HUES48 (cell line): ENCODE measurements at regions not wholly inside any gene's neighbourhood (a gene's known extent, or its start where the extent isn't known, plus 50 kb on each side); places are given as distances from the start of the nearest gene placed in this dataset.

ENCODE experiments used
- H3K27ac ChIP-seq: one replicate; pipeline ENCODE4 v1.7.0; 2013; ENCODE audit warnings: low read depth, low read length, inconsistent platforms
- H3K27me3 ChIP-seq: 2 replicates; pipeline ENCODE4 v1.6.1; 2013; ENCODE audit warnings: mild to moderate bottlenecking, low read length; ENCODE audit not compliant: control insufficient read depth, insufficient read depth
- H3K36me3 ChIP-seq: 2 replicates; pipeline ENCODE4 v1.6.1; 2013; ENCODE audit warnings: low read length; ENCODE audit not compliant: control insufficient read depth, insufficient read depth
- H3K4me1 ChIP-seq: 2 replicates; pipeline ENCODE4 v1.6.1; 2013; ENCODE audit warnings: mild to moderate bottlenecking, low read length; ENCODE audit not compliant: control insufficient read depth, insufficient read depth
- H3K4me3 ChIP-seq: 2 replicates; pipeline ENCODE4 v1.5.1; 2013; ENCODE audit warnings: mild to moderate bottlenecking, low read depth, low read length
- H3K9ac ChIP-seq: 2 replicates; pipeline ENCODE4 v1.6.1; 2013; ENCODE audit warnings: mild to moderate bottlenecking, low read depth, low read length, moderate library complexity
- H3K9me3 ChIP-seq: 2 replicates; pipeline ENCODE4 v1.6.1; 2013; ENCODE audit warnings: low read length; ENCODE audit not compliant: control insufficient read depth, insufficient read depth

DNA sequence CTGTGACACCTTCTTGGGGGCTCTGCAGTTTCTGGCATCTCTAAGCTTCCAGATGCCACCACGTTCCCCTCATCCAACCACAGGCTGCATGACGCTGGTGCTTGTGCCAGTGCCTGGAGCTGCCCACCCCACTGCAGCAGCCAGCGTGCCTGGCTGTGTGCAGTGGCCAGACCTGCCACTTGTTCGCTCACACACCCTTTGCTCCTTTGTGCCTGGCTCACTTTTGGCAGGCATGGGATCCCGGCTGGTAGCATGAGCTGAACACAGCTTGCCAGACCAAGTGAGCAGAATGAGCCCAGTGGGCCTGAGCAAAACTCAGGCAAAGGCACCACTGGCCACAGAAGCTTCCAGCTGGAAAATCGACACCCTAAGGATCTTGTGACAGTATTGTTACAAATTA is 562.9 kb upstream of the ACO1 start:
- H3K36me3 ChIP-seq = no peaks in the 10 kb centered on the region
- H3K4me1 ChIP-seq = peaks cover 4% of the 10 kb centered on the region; the same call in 1 of the 2 replicates
- H3K27ac ChIP-seq = no peak overlapping the region
- H3K9ac ChIP-seq = no peak overlapping the region
- H3K9me3 ChIP-seq = peaks cover 11% of the 10 kb centered on the region
- no peaks in the 10 kb centered on the region for H3K27me3 ChIP-seq
- H3K4me3 ChIP-seq = no peak overlapping the region

DNA sequence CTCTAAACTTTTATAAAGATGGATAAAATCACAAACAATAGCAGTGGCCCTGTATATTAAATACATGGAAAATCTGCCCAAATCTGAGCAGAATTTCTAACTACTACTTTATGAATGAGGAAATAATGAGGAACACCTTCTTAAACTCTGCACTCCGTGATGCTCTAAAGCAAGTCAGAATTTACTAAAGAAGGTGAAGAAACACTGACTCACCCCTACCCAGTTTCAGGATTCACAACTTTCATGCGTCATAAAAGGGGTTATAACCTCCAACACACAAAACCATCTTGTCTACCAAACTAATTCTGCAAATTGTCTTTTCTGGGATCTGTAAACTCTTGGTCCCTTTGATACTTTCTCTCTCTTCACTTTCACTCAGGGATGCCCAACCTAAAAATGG is 561.1 kb upstream of the ACO1 start:
- Histone ChIP-seq H3K9ac (no peak overlapping the region), H3K27ac (no peak overlapping the region), H3K4me1 (peaks cover 4% of the 10 kb centered on the region; the same call in 1 of the 2 replicates), H3K27me3 (no peaks in the 10 kb centered on the region), H3K4me3 (no peak overlapping the region), H3K9me3 (peaks cover 11% of the 10 kb centered on the region), H3K36me3 (no peaks in the 10 kb centered on the region)

DNA sequence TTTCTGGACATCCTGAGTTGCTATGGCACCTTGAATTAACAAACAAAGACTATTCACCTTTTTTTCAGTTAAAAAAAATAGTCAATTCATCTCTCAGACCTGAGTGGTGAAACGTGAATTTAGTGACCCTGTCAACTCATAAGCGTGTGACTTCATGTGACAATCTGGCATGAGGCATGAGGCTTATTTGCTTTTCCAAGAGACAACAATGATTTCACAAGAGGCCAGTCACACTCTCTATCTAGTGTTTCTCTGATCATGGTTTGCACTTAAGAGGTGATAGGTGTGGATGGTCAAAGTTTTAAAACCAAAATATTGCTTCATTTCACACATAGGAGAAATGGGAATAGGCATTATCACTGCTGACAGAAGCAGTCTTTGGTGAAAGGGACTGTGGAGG is 559.6 kb upstream of the ACO1 start:
- H3K4me3 ChIP-seq = no peak overlapping the region
- H3K9me3 ChIP-seq = peaks cover 11% of the 10 kb centered on the region
- H3K4me1 ChIP-seq = peaks cover 4% of the 10 kb centered on the region; the same call in 1 of the 2 replicates
- H3K9ac ChIP-seq = no peak overlapping the region
- H3K27ac ChIP-seq = no peak overlapping the region
- H3K36me3 ChIP-seq = no peaks in the 10 kb centered on the region
- H3K27me3 ChIP-seq = no peaks in the 10 kb centered on the region

DNA sequence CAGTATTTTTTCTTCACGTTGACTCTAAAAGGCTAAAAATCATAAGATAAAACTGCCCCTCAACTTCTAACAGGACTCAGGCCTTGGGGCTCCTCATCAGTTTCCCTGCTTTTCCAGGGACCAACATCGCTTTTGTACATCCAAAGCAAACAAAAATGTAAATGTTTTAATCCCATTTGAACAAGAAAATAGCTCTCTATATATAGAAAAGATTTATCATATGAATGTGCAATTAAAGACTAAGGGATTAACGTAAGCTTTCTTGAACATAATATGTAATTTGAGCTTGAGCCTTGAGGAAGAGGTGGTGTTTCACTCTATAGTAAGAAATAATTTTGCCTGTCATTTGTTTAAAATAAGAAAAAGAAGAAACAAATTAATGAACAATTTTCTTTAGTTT is 547.2 kb upstream of the ACO1 start:
- Histone ChIP-seq H3K9me3 (no peaks in the 10 kb centered on the region), H3K27me3 (no peaks in the 10 kb centered on the region), H3K9ac (no peak overlapping the region), H3K4me3 (no peak overlapping the region), H3K36me3 (no peaks in the 10 kb centered on the region), H3K4me1 (peaks cover 5% of the 10 kb centered on the region; the same call in 1 of the 2 replicates), H3K27ac (no peak overlapping the region)

DNA sequence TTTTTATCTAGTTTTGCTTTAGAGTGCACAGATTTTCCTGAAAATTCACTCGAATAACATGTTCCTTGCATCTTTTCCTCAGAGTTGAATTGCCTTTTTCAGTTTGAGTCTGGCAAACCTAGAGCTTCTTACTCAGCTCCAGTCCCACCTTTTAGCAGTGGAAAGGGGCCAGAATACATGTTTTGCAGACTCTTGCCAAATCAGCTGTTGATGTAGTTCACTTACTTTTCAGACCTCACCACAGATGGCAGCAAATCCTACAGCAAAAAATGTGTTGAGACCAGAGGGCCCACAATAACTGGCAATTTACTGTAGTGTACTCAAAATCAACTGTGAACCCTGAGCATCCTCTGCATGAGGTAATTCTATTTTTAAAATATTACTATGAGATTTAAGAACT is 545.2 kb upstream of the ACO1 start:
- Histone ChIP-seq H3K27me3 (no peaks in the 10 kb centered on the region), H3K27ac (no peak overlapping the region), H3K36me3 (no peaks in the 10 kb centered on the region), H3K9ac (no peak overlapping the region), H3K9me3 (no peaks in the 10 kb centered on the region), H3K4me3 (no peak overlapping the region), H3K4me1 (peaks cover 5% of the 10 kb centered on the region; the same call in 1 of the 2 replicates)

DNA sequence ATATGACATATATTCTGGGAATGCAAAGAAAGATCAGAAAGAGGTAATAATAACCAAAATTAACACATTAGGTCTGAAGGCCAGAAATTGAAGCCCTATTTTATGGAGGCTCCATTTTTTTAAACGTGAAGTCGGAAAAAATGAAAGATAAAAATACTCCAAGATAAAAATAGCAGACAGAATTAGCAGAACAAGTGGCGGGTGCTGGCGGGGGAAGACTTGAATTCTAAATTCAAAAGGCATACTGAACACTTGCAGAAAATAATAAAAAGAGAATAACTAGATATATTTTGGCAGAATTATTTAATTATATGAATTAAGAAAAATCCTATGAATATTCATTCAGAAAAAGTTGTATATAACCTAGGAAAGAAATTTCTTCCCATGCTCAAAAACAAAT is 543.7 kb upstream of the ACO1 start:
- H3K27me3 ChIP-seq = no peaks in the 10 kb centered on the region
- H3K4me1 ChIP-seq = peaks cover 5% of the 10 kb centered on the region; the same call in 1 of the 2 replicates
- no peaks in the 10 kb centered on the region for H3K36me3 ChIP-seq
- no peaks in the 10 kb centered on the region for H3K9me3 ChIP-seq
- no peak overlapping the region for H3K4me3 ChIP-seq
- H3K27ac ChIP-seq = no peak overlapping the region
- no peak overlapping the region for H3K9ac ChIP-seq

DNA sequence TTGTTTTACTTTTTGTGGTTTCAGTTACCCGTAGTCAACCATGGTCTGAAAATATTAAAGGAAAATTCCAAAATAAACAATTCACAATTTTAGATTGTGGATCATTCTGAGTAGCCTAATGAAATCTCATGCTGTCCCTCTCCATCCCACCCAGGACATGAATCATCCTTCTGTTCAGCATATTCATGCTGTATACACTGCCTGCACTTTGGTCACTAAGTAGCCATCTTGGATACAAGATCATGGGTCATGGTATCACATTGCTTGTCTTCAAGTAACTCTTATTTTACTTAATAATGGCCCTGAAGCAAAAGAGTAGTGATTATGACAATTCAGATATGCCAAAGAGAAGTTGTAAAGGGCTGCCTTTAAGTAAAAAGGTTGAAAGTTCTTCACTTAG is 536.5 kb upstream of the ACO1 start:
- no peak overlapping the region for H3K27ac ChIP-seq
- no peak overlapping the region for H3K9ac ChIP-seq
- H3K4me3 ChIP-seq = no peak overlapping the region
- H3K27me3 ChIP-seq = no peaks in the 10 kb centered on the region
- H3K4me1 ChIP-seq = no peaks in the 10 kb centered on the region
- no peaks in the 10 kb centered on the region for H3K36me3 ChIP-seq
- no peaks in the 10 kb centered on the region for H3K9me3 ChIP-seq

DNA sequence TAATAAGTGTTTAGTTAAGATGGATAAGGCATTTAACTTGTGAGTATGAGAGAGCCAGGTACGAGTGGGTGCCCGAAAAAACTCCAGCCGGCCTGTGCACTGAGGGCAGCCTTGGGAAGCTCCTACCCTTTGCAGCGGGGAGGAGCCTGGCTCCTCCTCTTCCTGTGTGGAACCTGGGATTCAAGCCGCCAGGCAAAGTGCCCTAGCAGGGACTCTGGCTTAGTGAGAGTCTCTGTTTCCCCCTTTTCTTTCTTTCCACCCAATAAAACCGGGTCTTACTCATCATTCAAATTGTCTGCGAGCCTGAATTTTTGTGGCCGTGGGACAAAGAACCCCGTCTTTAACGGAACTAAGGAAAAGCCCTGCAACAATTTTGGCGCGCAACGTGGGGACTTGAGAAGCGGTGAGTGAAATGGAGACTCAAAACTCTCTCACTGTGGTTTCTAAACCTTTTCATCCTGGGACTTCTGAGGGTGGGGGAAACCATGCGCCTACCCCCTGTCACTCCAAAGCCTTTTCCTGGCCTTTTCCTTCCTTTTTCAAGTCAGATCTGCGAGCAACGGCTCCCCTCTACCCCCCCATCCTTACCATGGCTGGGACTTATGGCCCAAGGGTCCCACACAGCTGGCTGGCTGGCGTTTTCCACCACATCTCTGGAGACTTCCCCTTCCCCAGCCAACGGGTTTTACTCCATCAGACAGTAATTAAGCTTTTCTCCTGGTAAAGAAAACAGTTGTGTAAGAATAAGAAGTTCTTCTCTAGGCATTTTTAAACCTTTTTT is 535.7 kb upstream of the ACO1 start:
- Histone ChIP-seq H3K27me3 (no peaks in the 10 kb centered on the region), H3K36me3 (no peaks in the 10 kb centered on the region), H3K27ac (no peak overlapping the region), H3K9me3 (no peaks in the 10 kb centered on the region), H3K9ac (no peak overlapping the region), H3K4me3 (no peak overlapping the region), H3K4me1 (no peaks in the 10 kb centered on the region)

DNA sequence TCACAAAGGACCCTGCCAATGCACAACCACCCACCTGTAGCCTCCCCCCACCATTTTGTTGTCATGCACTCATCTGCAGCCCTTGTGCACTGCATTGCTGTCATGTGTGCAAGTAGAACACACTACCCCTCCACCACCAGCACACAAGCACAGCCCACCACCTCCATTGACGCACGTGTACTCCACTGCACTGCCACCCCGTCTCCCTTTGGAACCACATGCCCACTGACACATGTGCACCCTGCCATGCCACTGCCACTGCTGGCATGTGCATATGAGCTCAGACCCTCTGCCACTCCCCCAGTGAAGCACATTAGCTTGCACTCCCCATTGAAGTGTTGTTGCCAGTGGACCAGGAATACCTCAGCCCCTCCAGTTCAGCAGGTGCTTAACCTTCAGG is 530.3 kb upstream of the ACO1 start:
- Histone ChIP-seq H3K27ac (no peak overlapping the region), H3K36me3 (no peaks in the 10 kb centered on the region), H3K4me1 (peaks cover 8% of the 10 kb centered on the region), H3K9ac (no peak overlapping the region), H3K27me3 (no peaks in the 10 kb centered on the region), H3K4me3 (no peak overlapping the region), H3K9me3 (no peaks in the 10 kb centered on the region)

DNA sequence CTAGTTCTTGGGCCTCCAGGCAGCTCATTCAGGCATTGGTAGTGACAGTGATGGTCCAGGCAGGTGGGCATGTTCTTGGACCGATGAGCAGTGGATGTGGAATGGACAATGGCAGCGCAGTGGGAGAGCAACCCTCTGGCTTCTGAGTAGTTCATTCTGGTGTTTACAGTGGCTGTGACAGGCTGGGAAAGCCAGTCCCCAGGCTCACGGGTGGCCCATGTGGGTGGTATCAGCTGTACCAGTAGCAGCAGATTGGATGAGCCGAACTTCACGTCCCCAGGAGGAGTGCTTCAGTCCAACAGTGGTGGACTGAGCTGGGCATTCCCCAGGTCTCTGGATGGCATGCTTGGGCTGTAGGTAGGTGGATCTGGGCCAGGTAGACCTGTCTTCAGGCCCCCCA is 515.6 kb upstream of the ACO1 start:
- Histone ChIP-seq H3K36me3 (no peaks in the 10 kb centered on the region), H3K27ac (no peak overlapping the region), H3K9me3 (no peaks in the 10 kb centered on the region), H3K4me3 (no peak overlapping the region), H3K27me3 (no peaks in the 10 kb centered on the region), H3K4me1 (no peaks in the 10 kb centered on the region), H3K9ac (no peak overlapping the region)

DNA sequence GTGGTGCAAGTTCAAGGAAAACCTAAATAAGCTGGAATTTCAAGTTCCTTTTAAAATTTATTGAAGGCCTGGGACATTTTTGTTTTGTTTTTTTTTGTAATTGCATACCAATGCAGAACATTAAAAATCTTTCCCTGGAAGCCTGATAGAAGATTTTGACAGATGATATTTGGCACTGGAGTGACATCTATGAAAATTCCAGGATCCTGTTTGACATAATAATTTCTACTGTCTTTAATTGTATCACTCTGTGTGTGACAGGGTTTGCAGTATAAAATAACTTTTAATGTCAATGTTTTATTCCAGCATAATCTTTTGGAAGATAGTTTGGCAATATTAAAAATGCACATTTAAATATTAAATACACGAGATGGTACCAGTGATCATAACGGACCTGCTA is 514.2 kb upstream of the ACO1 start:
- Histone ChIP-seq H3K4me3 (no peak overlapping the region), H3K36me3 (no peaks in the 10 kb centered on the region), H3K27me3 (no peaks in the 10 kb centered on the region), H3K4me1 (no peaks in the 10 kb centered on the region), H3K27ac (no peak overlapping the region), H3K9ac (no peak overlapping the region), H3K9me3 (no peaks in the 10 kb centered on the region)
